Osteocyte (in vitro differentiated cells): ENCODE measurements at regions not wholly inside any gene's neighbourhood (a gene's known extent, or its start where the extent isn't known, plus 50 kb on each side); places are given as distances from the start of the nearest gene placed in this dataset.
A peak's percentile ranks its signal among the peaks of the same experiment; 100 is the strongest.

Experiments
- DNase-seq: peaks from one replicate; pipeline ENCODE4 v3.0.0; 2021; ENCODE audit warnings: mixed read lengths; ENCODE audit not compliant: unreplicated experiment; ENCODE audit errors: extremely low spot score
- H3K27ac Mint-ChIP-seq: one replicate; pipeline ENCODE4 v1.8.0; 2021; ENCODE audit warnings: mild to moderate bottlenecking, mixed read lengths; ENCODE audit not compliant: unreplicated experiment
- H3K27me3 Mint-ChIP-seq: one replicate; pipeline ENCODE4 v1.8.0; 2021; ENCODE audit warnings: mixed read lengths; ENCODE audit not compliant: unreplicated experiment
- H3K36me3 Mint-ChIP-seq: one replicate; pipeline ENCODE4 v1.8.0; 2021; ENCODE audit warnings: mixed read lengths; ENCODE audit not compliant: unreplicated experiment
- H3K4me1 Mint-ChIP-seq: one replicate; pipeline ENCODE4 v1.8.0; 2021; ENCODE audit warnings: mixed read lengths; ENCODE audit not compliant: unreplicated experiment
- H3K4me3 Mint-ChIP-seq: one replicate; pipeline ENCODE4 v1.8.0; 2021; ENCODE audit warnings: mild to moderate bottlenecking, moderate library complexity, mixed read lengths; ENCODE audit not compliant: unreplicated experiment
- H3K9me3 Mint-ChIP-seq: one replicate; pipeline ENCODE4 v1.8.0; 2021; ENCODE audit warnings: mixed read lengths; ENCODE audit not compliant: unreplicated experiment
- TF ChIP-seq, protein P1 (sequence below): fragments of 200-600 bp; sonication (generic); IDR thresholded peaks from 2 replicates; pipeline ENCODE4 v1.5.0; 2021; ENCODE audit warnings: antibody characterized with exemption, mild to moderate bottlenecking, moderate library complexity

DNA sequence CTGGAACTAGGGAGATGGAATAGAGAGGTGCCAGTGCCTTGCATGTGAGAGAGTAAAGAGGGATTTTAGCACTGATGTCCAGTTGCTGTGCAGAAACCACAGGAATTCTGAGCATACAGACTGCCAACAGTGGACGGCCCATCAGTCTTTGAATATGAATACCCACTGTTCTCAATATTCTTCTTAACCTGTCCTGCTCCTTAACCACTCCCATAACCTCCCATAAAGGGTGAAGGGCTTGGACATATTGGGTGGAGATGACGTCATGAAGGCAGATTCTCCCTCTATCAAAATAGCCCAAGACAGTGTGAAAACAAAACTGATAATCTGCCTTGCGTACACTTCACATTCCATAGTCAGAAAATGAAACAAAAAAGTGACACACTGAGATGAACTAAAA, 1313.7 kb upstream of the PABPC4L start:
- Mint-ChIP-seq H3K4me3 (peak overlapping the region; percentile 61), H3K27me3 (no peaks in the 10 kb centered on the region), H3K9me3 (no peaks in the 10 kb centered on the region), H3K4me1 (peaks cover 17% of the 10 kb centered on the region), H3K27ac (peak overlapping the region; percentile 85), H3K36me3 (no peaks in the 10 kb centered on the region)
- TF ChIP-seq, protein P1, sequence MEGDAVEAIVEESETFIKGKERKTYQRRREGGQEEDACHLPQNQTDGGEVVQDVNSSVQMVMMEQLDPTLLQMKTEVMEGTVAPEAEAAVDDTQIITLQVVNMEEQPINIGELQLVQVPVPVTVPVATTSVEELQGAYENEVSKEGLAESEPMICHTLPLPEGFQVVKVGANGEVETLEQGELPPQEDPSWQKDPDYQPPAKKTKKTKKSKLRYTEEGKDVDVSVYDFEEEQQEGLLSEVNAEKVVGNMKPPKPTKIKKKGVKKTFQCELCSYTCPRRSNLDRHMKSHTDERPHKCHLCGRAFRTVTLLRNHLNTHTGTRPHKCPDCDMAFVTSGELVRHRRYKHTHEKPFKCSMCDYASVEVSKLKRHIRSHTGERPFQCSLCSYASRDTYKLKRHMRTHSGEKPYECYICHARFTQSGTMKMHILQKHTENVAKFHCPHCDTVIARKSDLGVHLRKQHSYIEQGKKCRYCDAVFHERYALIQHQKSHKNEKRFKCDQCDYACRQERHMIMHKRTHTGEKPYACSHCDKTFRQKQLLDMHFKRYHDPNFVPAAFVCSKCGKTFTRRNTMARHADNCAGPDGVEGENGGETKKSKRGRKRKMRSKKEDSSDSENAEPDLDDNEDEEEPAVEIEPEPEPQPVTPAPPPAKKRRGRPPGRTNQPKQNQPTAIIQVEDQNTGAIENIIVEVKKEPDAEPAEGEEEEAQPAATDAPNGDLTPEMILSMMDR = no peak
- no peak for DNase-seq

DNA sequence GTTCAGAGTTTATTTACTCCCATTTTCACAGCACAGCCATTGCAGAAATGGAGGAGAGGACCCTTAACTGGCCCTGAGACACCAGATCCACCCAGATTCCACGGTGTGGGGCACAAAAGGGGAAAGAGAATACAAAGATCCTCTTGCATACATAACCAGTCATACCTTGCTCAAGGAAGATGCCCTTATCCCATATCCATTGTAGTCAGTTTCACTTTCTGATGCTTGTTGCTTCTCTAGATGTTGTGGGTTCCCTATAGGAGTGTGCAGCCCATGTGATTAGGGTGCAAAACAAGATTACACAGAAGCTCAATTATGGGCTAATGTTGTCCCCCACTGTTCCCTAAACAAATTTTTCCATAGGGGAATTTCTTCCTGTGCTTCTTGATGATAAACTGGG, 1309.0 kb upstream of the PABPC4L start:
- H3K9me3 Mint-ChIP-seq = no peaks in the 10 kb centered on the region
- no peak overlapping the region for H3K27ac Mint-ChIP-seq
- H3K4me3 Mint-ChIP-seq = no peak overlapping the region
- no peaks in the 10 kb centered on the region for H3K36me3 Mint-ChIP-seq
- TF ChIP-seq, protein P1 = no peak
- no peaks in the 10 kb centered on the region for H3K27me3 Mint-ChIP-seq
- DNase-seq = no peak
- H3K4me1 Mint-ChIP-seq = peaks cover 27% of the 10 kb centered on the region

DNA sequence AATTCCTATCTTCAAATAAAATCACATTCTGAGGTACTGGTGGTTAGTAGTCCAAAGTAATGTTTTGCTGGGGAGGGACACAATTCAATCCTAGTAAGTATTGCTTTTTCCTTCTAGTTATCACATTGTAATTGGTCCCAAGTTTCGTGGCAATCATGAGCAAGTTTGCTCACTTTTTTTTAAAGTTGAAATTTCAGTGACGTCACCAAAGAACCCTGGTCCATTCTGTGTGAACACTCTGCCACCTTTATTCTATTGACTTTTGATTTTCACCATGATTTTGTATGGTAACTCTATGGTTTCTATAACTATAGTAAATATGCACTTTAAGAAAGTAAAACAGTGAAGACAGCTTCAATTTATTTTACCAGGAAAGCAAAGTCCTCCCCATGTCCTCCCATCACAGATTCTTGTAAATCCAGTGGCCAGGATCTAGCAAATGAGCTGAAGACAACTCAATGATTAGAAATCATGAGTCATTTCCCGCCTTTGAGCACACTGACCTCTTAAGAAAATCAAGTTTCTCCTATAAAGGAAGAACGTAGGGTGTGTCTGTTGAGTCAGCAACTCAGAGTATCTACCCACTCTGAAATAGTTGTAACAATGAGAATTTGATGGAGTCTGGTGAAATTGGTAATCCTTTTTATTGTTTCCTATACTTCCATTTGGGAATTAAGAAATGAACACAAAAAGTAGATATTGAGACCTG, 1306.6 kb upstream of the PABPC4L start:
- Mint-ChIP-seq H3K36me3 (no peaks in the 10 kb centered on the region), H3K9me3 (peaks cover 6% of the 10 kb centered on the region), H3K27me3 (no peaks in the 10 kb centered on the region), H3K4me3 (no peak overlapping the region), H3K4me1 (peaks cover 19% of the 10 kb centered on the region), H3K27ac (no peak overlapping the region)
- TF ChIP-seq, protein P1 = no peak
- DNase-seq = no peak

DNA sequence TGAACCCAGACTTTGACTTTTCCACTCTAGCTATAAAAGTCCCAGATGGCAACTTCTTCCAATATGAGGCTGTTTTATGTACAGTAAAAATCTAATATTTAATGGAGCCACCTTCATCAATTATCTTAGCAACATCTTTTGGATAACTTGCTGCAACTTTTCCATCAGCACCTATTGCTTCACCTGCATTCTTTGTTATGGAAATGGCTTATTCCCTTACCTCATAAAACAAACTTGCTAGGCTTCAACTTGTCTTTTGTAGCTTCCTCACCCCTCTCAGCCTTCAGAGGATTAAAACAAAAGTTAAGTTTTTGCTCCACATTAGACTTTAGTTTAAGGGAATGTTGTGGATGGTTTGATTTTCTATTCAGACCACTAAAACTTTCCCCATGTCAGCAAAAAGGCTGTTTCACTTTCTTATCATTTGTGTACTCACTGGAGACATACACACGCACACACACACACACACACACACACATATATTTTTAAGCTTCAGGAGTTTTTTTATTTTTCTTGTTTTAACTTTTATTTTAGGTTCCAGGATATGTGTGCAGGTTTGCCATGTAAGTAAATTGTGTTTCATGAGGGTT, 1296.1 kb upstream of the PABPC4L start:
- TF ChIP-seq, protein P1 = no peak
- no peaks in the 10 kb centered on the region for H3K27me3 Mint-ChIP-seq
- H3K36me3 Mint-ChIP-seq = no peaks in the 10 kb centered on the region
- H3K27ac Mint-ChIP-seq = no peak overlapping the region
- peaks cover 3% of the 10 kb centered on the region for H3K9me3 Mint-ChIP-seq
- H3K4me1 Mint-ChIP-seq = no peaks in the 10 kb centered on the region
- DNase-seq = no peak
- no peak overlapping the region for H3K4me3 Mint-ChIP-seq

DNA sequence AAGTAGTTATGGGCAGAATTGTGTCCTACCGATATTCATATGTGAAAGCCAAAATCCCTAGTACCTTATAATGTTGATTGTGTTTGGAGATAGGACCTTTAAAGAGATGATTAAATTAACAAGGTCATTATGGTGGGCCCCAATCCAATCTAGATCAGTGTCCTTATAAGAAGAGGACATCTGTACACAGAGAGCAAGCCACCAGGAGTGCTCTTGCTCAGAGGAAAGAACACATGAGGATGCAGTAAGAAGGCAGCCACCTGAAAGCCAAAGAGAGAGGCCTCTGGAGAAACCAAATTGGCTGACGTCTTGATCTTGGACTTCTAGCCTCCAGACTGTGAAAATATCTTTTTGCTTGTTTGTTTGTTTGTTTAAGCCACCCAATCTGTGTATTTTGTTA, 1290.8 kb upstream of the PABPC4L start:
- Mint-ChIP-seq H3K27ac (no peak overlapping the region), H3K27me3 (no peaks in the 10 kb centered on the region), H3K4me1 (no peaks in the 10 kb centered on the region), H3K4me3 (no peak overlapping the region), H3K9me3 (no peaks in the 10 kb centered on the region), H3K36me3 (no peaks in the 10 kb centered on the region)
- no peak for DNase-seq
- TF ChIP-seq, protein P1 = no peak
